Endodermal cell (in vitro differentiated cells): ENCODE measurements at regions not wholly inside any gene's neighbourhood (a gene's known extent, or its start where the extent isn't known, plus 50 kb on each side); places are given as distances from the start of the nearest gene placed in this dataset.
"Not testable (repeated sequence)": the region's sequence is repeated elsewhere in the genome, so short reads cannot be mapped to it uniquely, and the experiment has no call there.

Experiments used
- DNase-seq: peaks from one replicate; pipeline ENCODE4 v3.0.0-alpha.2; 2017
- H3K27ac ChIP-seq: 2 replicates; pipeline ENCODE4 v1.5.1; 2013; ENCODE audit warnings: mild to moderate bottlenecking, low read depth, low read length, moderate library complexity
- H3K27me3 ChIP-seq: 2 replicates; pipeline ENCODE4 v1.6.1; 2013; ENCODE audit warnings: mild to moderate bottlenecking, low read length, moderate library complexity; ENCODE audit not compliant: insufficient read depth, control insufficient read depth, poor library complexity, severe bottlenecking
- H3K36me3 ChIP-seq: 2 replicates; pipeline ENCODE4 v1.7.0; 2013; ENCODE audit warnings: mild to moderate bottlenecking, low read length, moderate library complexity; ENCODE audit not compliant: control insufficient read depth, insufficient read depth
- H3K4me1 ChIP-seq: one replicate; pipeline ENCODE4 v1.7.0; 2013; ENCODE audit warnings: low read length; ENCODE audit not compliant: control insufficient read depth, insufficient read depth
- H3K4me3 ChIP-seq: 2 replicates; pipeline ENCODE4 v1.5.1; 2013; ENCODE audit warnings: mild to moderate bottlenecking, low read length, moderate library complexity
- H3K9ac ChIP-seq: 2 replicates; pipeline ENCODE4 v1.6.1; 2013; ENCODE audit warnings: mild to moderate bottlenecking, low read length, moderate library complexity; ENCODE audit not compliant: poor library complexity, severe bottlenecking; ENCODE audit errors: extremely low read depth
- H3K9me3 ChIP-seq: 2 replicates; pipeline ENCODE4 v1.6.1; 2013; ENCODE audit warnings: mild to moderate bottlenecking, low read length, moderate library complexity; ENCODE audit not compliant: control insufficient read depth
- H3K27ac Mint-ChIP-seq: 2 replicates; pipeline ENCODE4 v1.8.0; 2020; ENCODE audit warnings: mixed read lengths
- H3K27me3 Mint-ChIP-seq: 2 replicates; pipeline ENCODE4 v1.8.0; 2021; ENCODE audit warnings: mild to moderate bottlenecking, mixed read lengths; ENCODE audit not compliant: insufficient read depth
- H3K36me3 Mint-ChIP-seq: 2 replicates; pipeline ENCODE4 v1.8.0; 2020; ENCODE audit warnings: low read depth, mixed read lengths
- H3K4me1 Mint-ChIP-seq: 2 replicates; pipeline ENCODE4 v1.8.0; 2020; ENCODE audit warnings: mixed read lengths
- H3K4me3 Mint-ChIP-seq: 2 replicates; pipeline ENCODE4 v1.8.0; 2020; ENCODE audit warnings: mild to moderate bottlenecking, moderate library complexity, mixed read lengths
- H3K9me3 Mint-ChIP-seq: 2 replicates; pipeline ENCODE4 v1.8.0; 2020; ENCODE audit warnings: mild to moderate bottlenecking, mixed read lengths
- WGBS, 2 experiments: methylation state at CpG; one replicate each; pipeline versions ENCODE4 v1.1.5 to v1.1.7; 2013; ENCODE audit warnings: missing lambda C conversion rate in 2 of 2, mixed read lengths in 1 of 2; ENCODE audit not compliant: insufficient coverage in 1 of 2, insufficient read length in 1 of 2; 5-methylcytosine and 5-hydroxymethylcytosine counted together
- TF ChIP-seq, protein P1 (sequence below): fragments of 200-600 bp; sonication (generic); conservative IDR thresholded peaks from 2 replicates; pipeline ENCODE4 v1.5.0; 2021; ENCODE audit warnings: antibody characterized with exemption, mild to moderate bottlenecking

DNA sequence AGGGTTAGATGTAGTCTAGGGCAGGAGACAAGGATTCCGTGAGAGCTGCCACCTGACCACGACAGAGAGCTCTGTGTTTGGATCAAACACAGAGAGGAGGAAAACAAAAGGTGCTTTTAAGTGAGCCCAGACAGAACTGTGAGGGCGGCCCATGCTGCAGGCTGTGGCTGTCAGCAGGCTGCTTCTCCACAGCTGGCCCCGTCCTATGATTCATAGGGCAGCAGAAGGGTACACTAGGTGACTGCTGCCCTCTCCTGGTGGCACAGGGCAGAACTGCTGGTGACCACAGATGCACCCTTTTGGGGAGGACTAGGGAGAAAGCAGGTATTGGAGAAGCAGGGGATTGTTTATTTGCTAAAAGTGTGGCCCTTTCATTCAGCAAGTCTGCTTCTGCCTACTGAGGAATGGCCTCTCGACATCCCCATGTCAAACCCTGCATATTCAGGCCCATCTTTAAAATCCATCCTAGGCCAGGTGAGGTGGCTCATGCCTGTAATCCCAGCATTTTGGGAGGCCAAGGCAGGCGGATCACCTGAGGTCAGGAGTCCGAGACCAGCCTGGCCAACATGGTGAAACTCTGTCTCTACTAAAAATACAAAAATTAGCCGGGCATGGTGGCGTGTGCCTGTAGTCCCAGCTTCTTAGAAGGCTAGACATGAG, 234.4 kb upstream of the FRG2C start:
- not testable (repeated sequence) for H3K27me3 Mint-ChIP-seq, H3K9me3 ChIP-seq, H3K4me3 ChIP-seq, H3K4me1 ChIP-seq, H3K36me3 ChIP-seq, H3K27ac ChIP-seq, H3K9ac ChIP-seq, H3K27me3 ChIP-seq, H3K9me3 Mint-ChIP-seq, H3K4me1 Mint-ChIP-seq, H3K4me3 Mint-ChIP-seq
- Mint-ChIP-seq H3K36me3 (peaks cover 34% of the 10 kb centered on the region), H3K27ac (peak overlapping the region; percentile 68)
- peak; percentile 92 for DNase-seq
- TF ChIP-seq, protein P1, sequence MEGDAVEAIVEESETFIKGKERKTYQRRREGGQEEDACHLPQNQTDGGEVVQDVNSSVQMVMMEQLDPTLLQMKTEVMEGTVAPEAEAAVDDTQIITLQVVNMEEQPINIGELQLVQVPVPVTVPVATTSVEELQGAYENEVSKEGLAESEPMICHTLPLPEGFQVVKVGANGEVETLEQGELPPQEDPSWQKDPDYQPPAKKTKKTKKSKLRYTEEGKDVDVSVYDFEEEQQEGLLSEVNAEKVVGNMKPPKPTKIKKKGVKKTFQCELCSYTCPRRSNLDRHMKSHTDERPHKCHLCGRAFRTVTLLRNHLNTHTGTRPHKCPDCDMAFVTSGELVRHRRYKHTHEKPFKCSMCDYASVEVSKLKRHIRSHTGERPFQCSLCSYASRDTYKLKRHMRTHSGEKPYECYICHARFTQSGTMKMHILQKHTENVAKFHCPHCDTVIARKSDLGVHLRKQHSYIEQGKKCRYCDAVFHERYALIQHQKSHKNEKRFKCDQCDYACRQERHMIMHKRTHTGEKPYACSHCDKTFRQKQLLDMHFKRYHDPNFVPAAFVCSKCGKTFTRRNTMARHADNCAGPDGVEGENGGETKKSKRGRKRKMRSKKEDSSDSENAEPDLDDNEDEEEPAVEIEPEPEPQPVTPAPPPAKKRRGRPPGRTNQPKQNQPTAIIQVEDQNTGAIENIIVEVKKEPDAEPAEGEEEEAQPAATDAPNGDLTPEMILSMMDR = peak; percentile 90
- 56 to 71% methylated on average over 5 to 9 of the region's 9 CpGs for WGBS, 2 experiments

DNA sequence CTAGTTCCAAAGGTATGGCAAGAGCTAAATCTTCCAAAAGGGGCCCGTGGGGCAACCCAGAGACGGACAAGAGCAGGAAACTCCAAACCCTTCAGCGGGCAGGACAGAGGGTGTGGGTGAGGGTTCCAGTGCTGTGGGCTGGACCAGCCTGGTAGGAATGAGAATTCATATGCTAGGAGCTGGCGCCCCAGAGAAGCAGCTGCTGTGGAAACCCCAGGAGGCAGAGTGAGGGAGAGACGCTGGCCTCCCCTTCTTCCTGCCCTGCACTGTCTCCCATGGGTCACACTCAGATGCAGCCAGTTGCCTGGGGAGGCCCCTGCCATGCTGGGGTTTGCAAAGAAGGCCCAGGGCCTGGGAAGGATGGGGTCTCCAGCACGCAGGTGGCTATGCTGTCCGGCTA, 233.7 kb upstream of the FRG2C start:
- H3K9me3 ChIP-seq, H3K9me3 Mint-ChIP-seq, H3K4me1 Mint-ChIP-seq, H3K4me3 ChIP-seq, H3K27ac ChIP-seq, H3K27ac Mint-ChIP-seq, H3K4me1 ChIP-seq, H3K27me3 Mint-ChIP-seq, DNase-seq, H3K4me3 Mint-ChIP-seq, H3K27me3 ChIP-seq, H3K9ac ChIP-seq, H3K36me3 ChIP-seq: not testable (repeated sequence)
- H3K36me3 Mint-ChIP-seq = peaks cover 32% of the 10 kb centered on the region
- WGBS, 2 experiments = 91 to 100% methylated on average over 4 to 7 of the region's 7 CpGs

DNA sequence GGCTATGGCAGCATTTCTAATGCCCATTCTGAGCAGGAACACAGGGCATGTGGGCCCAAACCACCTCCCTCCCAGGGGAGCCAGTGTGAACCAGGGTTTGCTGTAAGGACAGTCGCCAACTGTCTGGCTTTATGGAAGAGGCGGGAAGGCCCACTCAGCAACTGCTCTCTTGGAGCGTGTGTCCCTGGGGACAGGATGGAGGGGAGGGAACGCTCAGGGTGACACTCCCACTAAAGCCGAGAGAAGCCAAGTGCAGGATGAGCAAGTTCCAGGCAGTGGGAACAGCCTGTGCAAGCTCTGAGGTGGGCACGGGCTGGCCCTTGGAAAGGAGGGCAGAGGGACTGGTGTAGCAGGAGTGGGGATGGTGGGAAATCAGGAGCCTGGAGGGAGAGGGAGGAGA, 233.0 kb upstream of the FRG2C start:
- H3K4me3 Mint-ChIP-seq, H3K9ac ChIP-seq, H3K36me3 ChIP-seq, H3K9me3 ChIP-seq, H3K27me3 Mint-ChIP-seq, H3K27me3 ChIP-seq, H3K4me1 Mint-ChIP-seq, H3K4me1 ChIP-seq, H3K9me3 Mint-ChIP-seq, H3K27ac ChIP-seq, H3K27ac Mint-ChIP-seq, DNase-seq, H3K4me3 ChIP-seq: not testable (repeated sequence)
- peaks cover 27% of the 10 kb centered on the region for H3K36me3 Mint-ChIP-seq
- WGBS, 2 experiments = 80 to 93% methylated on average over 2 to 6 of the region's 6 CpGs

DNA sequence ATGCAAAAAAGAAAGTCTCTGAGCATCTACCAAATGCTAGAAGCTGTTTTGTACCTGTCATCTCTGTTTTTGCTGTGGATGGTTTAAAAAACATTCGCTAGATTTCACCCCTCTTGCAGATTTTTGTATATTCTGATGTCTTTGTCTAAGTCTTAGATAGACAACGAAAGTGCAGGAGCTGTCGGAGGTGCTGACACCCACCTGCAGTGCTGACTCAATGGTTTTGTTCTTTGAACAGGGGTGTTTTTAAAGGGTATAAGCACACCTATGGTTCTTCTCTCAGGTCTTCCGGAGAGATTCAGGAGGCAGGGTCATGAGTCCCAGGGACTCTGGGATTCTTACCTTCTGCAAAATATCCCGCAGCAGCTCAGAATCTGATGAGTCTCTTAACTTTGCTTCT, 231.7 kb upstream of the FRG2C start:
- DNase-seq, H3K9me3 ChIP-seq, H3K4me1 ChIP-seq, H3K4me3 Mint-ChIP-seq, H3K27ac ChIP-seq, H3K9ac ChIP-seq, H3K4me1 Mint-ChIP-seq, H3K36me3 ChIP-seq, H3K27ac Mint-ChIP-seq, H3K27me3 ChIP-seq, H3K27me3 Mint-ChIP-seq, H3K9me3 Mint-ChIP-seq, H3K4me3 ChIP-seq: not testable (repeated sequence)
- H3K36me3 Mint-ChIP-seq = peaks cover 19% of the 10 kb centered on the region
- 94 to 97% methylated on average over 2 to 5 of the region's 5 CpGs for WGBS, 2 experiments

DNA sequence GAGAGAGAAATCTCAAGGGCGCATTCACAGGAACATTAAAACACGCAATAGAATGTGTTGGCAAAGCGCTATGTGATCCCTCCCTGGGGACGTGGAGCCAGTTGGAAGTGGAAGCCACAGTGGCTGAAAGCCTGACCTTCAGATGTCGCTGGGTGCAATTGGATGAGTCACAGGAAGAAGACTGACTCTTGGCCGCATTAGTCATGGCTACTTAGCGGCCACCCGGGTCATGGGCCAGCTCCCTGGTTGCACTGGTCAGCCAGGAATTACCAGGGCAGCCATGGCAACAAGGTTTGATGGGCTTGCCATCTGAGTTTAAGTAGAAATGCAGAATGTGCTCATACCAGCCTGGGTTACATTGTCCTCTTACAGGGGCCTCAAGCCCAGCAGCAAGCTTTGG, 231.2 kb upstream of the FRG2C start:
- not testable (repeated sequence) for H3K27me3 ChIP-seq, H3K9me3 ChIP-seq, H3K4me3 ChIP-seq, H3K9ac ChIP-seq, H3K27me3 Mint-ChIP-seq, H3K27ac Mint-ChIP-seq, H3K4me1 Mint-ChIP-seq, DNase-seq, H3K36me3 ChIP-seq, H3K4me1 ChIP-seq, H3K27ac ChIP-seq, H3K9me3 Mint-ChIP-seq
- Mint-ChIP-seq H3K36me3 (peaks cover 16% of the 10 kb centered on the region), H3K4me3 (peak overlapping the region; percentile 17)
- WGBS, 2 experiments = 68 to 92% methylated on average over 3 to 8 of the region's 8 CpGs

DNA sequence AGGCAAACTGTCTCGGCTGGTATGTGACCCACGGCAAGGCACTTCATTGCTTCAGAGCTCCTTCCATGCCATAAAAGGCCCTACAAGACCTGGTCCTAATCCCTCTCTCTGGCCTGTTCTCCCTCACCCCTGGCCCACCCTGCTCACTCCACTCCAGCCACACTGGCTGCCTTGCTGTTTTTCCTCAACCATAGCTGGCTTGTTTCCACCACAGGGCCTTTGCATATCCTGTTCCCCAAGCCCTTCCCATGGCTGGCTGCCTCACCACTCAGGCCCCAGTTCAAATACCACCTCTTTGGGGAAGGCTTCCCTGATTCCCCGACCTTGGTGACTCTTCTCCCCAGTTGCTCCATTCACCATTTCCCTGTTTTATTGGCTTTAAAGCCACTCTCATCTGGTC, 230.8 kb upstream of the FRG2C start:
- peak overlapping the region; percentile 17 for H3K4me3 Mint-ChIP-seq

More for the DNA sequence above, 230.8 kb upstream of the FRG2C start:
- peaks cover 14% of the 10 kb centered on the region for H3K36me3 Mint-ChIP-seq
- not testable (repeated sequence) for H3K27me3 Mint-ChIP-seq, H3K27ac Mint-ChIP-seq, H3K27me3 ChIP-seq, H3K9me3 ChIP-seq, H3K9ac ChIP-seq, H3K9me3 Mint-ChIP-seq, DNase-seq, H3K4me1 Mint-ChIP-seq, H3K4me1 ChIP-seq, H3K27ac ChIP-seq, H3K36me3 ChIP-seq
- 90 to 97% methylated on average over 2 to 3 of the region's 3 CpGs for WGBS, 2 experiments
- peak overlapping the region; percentile 84 for H3K4me3 ChIP-seq
